Coronary artery (tissue), 2 donors: ENCODE measurements at regions not wholly inside any gene's neighbourhood (a gene's known extent, or its start where the extent isn't known, plus 50 kb on each side); places are given as distances from the start of the nearest gene placed in this dataset.
A peak's percentile ranks its signal among the peaks of the same experiment; 100 is the strongest.

Experiments used
- DNase-seq: peaks from one replicate; pipeline ENCODE4 v3.0.0-alpha.2; 2017; ENCODE audit warnings: low spot score
- H3K27ac ChIP-seq, 2 donors: fragments of 200-600 bp; sonication (generic); one replicate each; pipeline ENCODE4 v1.5.1; 2016 to 2019
- H3K4me3 ChIP-seq: fragments of 200-600 bp; sonication (generic); 2 replicates; pipeline ENCODE4 v1.5.1; 2016; ENCODE audit warnings: mild to moderate bottlenecking, moderate library complexity
- CTCF ChIP-seq: fragments of 200-600 bp; sonication (generic); IDR thresholded peaks from one replicate; pipeline ENCODE4 v1.5.1; 2019; ENCODE audit warnings: antibody characterized with exemption

- no peak for DNase-seq
- TF ChIP-seq CTCF: no peak
- no peak overlapping the region for H3K4me3 ChIP-seq
- no peak overlapping the region for H3K27ac ChIP-seq
Measured at GRCh38 chr14:84250893-84251292, 1279.1 kb upstream of the FLRT2 start.

GRCh38 chr14:84251411-84252115 lies 1278.4 kb upstream of the FLRT2 start:
- no peak for TF ChIP-seq CTCF
- no peak overlapping the region for H3K4me3 ChIP-seq
- no peak overlapping the region for H3K27ac ChIP-seq
- DNase-seq: no peak

GRCh38 chr14:84252706-84253105 lies 1277.2 kb upstream of the FLRT2 start:
- TF ChIP-seq CTCF: no peak
- Histone ChIP-seq H3K27ac (no peak overlapping the region), H3K4me3 (no peak overlapping the region)
- no peak for DNase-seq

- TF ChIP-seq CTCF: no peak
- no peak for DNase-seq
- Histone ChIP-seq H3K4me3 (no peak overlapping the region), H3K27ac (no peak overlapping the region)
Measured at GRCh38 chr14:84253326-84253725, 1276.6 kb upstream of the FLRT2 start.

- Histone ChIP-seq H3K4me3 (peak overlapping the region; percentile 27), H3K27ac (no peak overlapping the region)
- TF ChIP-seq CTCF: no peak
- no peak for DNase-seq
Measured at GRCh38 chr14:84254290-84254689, 1275.7 kb upstream of the FLRT2 start.

GRCh38 chr14:84262932-84263331 lies 1267.0 kb upstream of the FLRT2 start:
- no peak for DNase-seq
- no peak overlapping the region for H3K27ac ChIP-seq
- no peak for TF ChIP-seq CTCF
- H3K4me3 ChIP-seq: no peak overlapping the region

- Histone ChIP-seq H3K4me3 (no peak overlapping the region), H3K27ac (no peak overlapping the region)
- no peak for DNase-seq
- TF ChIP-seq CTCF: no peak
Measured at GRCh38 chr14:84272290-84272721, 1257.6 kb upstream of the FLRT2 start.
